ENCODE measurements at regions not wholly inside any gene's neighbourhood (a gene's known extent, or its start where the extent isn't known, plus 50 kb on each side); places are given as distances from the start of the nearest gene placed in this dataset.

DNA sequence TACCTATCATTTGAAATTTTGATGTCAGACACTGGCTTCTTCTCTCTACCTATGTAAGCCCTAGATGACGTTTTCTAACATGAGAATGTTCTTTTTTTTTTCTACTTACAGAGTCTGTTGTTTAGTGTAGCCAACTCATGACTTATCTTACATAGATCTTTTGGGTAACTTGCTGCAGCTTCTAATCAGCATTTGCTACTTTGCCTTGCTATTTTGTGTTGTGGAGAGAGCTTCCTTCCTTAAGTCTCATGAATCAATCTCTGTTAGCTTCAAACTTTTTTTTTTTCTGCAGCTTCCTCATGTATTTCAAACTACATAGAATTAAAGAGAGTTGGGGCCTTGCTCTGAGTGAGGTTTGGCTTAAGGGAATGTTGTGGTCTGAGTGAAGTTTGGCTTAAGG, 568.7 kb upstream of the BCHE start:
- H3K4me3 ChIP-seq (ENCODE audit: low read length), result no peak overlapping the region
- no peak for DNase-seq (ENCODE audit: low read depth)
- TF ChIP-seq CTCF (conservative IDR thresholded peaks at IDR 0.05; ENCODE audit: low read depth, low read length), result no peak

- TF ChIP-seq CTCF (conservative IDR thresholded peaks at IDR 0.05; ENCODE audit: low read depth, low read length), result no peak
- no peak overlapping the region for H3K4me3 ChIP-seq (ENCODE audit: low read length)
- no peak for DNase-seq (ENCODE audit: low read depth)
These were observed 568.2 kb upstream of the BCHE start for GRCh38 chr3:166405465-166405864.

DNA sequence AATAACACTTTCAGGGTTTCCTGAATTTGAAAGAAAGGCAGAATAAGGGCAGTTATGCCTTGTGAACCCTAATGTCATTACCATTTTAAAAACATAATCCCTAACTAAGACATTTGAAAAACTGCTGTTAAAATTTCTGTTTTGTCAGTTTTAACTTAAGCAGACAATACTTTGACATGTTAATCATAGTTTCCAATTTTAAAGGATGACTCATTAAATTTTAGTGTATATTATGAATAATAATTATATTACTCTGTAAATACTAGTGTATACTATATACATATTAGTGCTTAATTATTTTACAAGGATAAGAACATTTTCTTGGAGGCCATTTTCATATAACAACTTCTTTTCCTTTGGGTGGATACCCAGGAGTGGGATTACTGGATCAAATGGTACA, 553.1 kb upstream of the BCHE start:
- TF ChIP-seq CTCF (conservative IDR thresholded peaks at IDR 0.05; ENCODE audit: low read depth, low read length), result no peak
- no peak overlapping the region for H3K4me3 ChIP-seq (ENCODE audit: low read length)
- no peak for DNase-seq (ENCODE audit: low read depth)

GRCh38 chr3:166388321-166388720, 551.1 kb upstream of the BCHE start:
- no peak for DNase-seq (ENCODE audit: low read depth)
- no peak for TF ChIP-seq CTCF (conservative IDR thresholded peaks at IDR 0.05; ENCODE audit: low read depth, low read length)
- no peak overlapping the region for H3K4me3 ChIP-seq (ENCODE audit: low read length)

- no peak overlapping the region for H3K4me3 ChIP-seq (ENCODE audit: low read length)
- no peak for DNase-seq (ENCODE audit: low read depth)
- no peak for TF ChIP-seq CTCF (conservative IDR thresholded peaks at IDR 0.05; ENCODE audit: low read depth, low read length)
These were observed 535.4 kb upstream of the BCHE start for GRCh38 chr3:166372571-166373106.

- no peak for DNase-seq (ENCODE audit: low read depth)
- no peak overlapping the region for H3K4me3 ChIP-seq (ENCODE audit: low read length)
- TF ChIP-seq CTCF (conservative IDR thresholded peaks at IDR 0.05; ENCODE audit: low read depth, low read length), result no peak
These were observed 530.8 kb upstream of the BCHE start for GRCh38 chr3:166367947-166368533.

GRCh38 chr3:166362698-166363097, 525.5 kb upstream of the BCHE start:
- H3K4me3 ChIP-seq (ENCODE audit: low read length), result no peak overlapping the region
- TF ChIP-seq CTCF (conservative IDR thresholded peaks at IDR 0.05; ENCODE audit: low read depth, low read length), result no peak
- no peak for DNase-seq (ENCODE audit: low read depth)
